ENCODE measurements at regions not wholly inside any gene's neighbourhood (a gene's known extent, or its start where the extent isn't known, plus 50 kb on each side); places are given as distances from the start of the nearest gene placed in this dataset.

DNA sequence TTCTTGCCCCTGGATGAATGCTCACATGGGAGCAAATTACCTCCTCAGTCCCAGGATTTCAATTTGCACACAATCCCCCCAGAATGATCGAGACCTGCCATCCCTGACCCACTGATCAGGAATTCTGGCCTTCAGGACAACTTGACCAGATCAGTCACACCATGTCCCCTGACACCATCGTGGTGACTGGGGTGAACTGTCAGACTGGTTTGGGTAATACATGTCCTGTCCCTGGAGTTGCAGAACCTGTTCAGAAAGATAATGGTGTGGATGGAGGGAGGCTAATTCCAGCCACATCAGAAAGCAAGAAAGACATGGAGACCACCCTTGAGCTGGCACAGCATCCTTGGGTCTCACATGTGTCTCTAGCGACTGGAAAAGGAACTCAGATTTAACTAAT lies 57.9 kb upstream of the TOP3B start:
- H3K4me1 ChIP-seq = no peaks in the 10 kb centered on the region
- no peak for DNase-seq
- H3K36me3 ChIP-seq = no peaks in the 10 kb centered on the region
- TF ChIP-seq, protein P1, sequence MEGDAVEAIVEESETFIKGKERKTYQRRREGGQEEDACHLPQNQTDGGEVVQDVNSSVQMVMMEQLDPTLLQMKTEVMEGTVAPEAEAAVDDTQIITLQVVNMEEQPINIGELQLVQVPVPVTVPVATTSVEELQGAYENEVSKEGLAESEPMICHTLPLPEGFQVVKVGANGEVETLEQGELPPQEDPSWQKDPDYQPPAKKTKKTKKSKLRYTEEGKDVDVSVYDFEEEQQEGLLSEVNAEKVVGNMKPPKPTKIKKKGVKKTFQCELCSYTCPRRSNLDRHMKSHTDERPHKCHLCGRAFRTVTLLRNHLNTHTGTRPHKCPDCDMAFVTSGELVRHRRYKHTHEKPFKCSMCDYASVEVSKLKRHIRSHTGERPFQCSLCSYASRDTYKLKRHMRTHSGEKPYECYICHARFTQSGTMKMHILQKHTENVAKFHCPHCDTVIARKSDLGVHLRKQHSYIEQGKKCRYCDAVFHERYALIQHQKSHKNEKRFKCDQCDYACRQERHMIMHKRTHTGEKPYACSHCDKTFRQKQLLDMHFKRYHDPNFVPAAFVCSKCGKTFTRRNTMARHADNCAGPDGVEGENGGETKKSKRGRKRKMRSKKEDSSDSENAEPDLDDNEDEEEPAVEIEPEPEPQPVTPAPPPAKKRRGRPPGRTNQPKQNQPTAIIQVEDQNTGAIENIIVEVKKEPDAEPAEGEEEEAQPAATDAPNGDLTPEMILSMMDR (IDR thresholded peaks at IDR 0.05; ENCODE audit: low read depth, low read length) = no peak
- H3K27me3 ChIP-seq = peaks cover 22% of the 10 kb centered on the region; the same call in 1 of the 2 replicates
- H3K9me3 ChIP-seq = no peaks in the 10 kb centered on the region; the same call in 1 of the 2 replicates
- H3K4me3 ChIP-seq (ENCODE audit: low read depth, low read length) = no peak overlapping the region

DNA sequence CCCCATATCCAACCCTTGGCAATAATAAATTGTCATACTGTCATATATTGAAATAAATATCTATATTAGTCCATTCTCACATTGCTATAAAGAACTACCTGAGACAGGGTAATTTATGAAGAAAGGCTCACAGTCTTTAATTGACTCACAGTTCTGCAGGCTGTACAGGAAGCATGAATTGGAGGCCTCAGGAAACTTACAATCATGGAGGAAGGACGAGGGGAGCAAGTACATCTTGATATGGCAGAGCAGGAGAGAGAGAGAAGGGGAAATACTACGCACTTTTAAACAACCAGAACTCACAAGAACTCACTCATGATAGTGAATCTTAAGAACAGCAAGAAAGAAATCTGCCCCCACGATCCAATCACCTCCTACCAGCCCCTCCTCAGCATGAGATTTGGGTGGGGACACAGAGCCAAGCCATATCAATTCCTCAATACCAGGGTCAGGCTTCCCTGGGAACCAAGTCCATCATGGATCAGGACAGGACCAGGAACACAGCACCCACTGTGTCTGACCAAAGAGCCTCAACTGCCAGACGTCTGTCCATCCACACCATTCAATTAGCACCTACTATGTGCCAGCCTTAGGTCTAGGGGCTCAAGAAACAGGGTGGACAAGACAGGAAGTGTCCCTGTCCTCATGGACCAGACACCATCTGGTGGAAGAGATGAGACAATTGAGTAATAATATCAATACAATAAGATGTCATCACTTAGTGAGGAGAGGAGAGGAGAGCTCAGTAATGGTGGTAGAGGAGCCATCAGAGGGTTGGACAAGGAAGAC lies 56.9 kb upstream of the TOP3B start:
- H3K36me3 ChIP-seq = no peaks in the 10 kb centered on the region
- H3K4me3 ChIP-seq (ENCODE audit: low read depth, low read length) = no peak overlapping the region
- peaks cover 18% of the 10 kb centered on the region for H3K27me3 ChIP-seq
- no peaks in the 10 kb centered on the region for H3K4me1 ChIP-seq
- TF ChIP-seq, protein P1 (IDR thresholded peaks at IDR 0.05; ENCODE audit: low read depth, low read length) = no peak
- DNase-seq = no peak
- no peaks in the 10 kb centered on the region; the same call in 1 of the 2 replicates for H3K9me3 ChIP-seq

- Histone ChIP-seq H3K4me3 (ENCODE audit: low read depth, low read length) (no peak overlapping the region), H3K27me3 (peaks cover 11% of the 10 kb centered on the region)
Measured at GRCh38 chr22:22038178-22038880, 55.7 kb upstream of the TOP3B start.

GRCh38 chr22:22037740-22038139 lies 55.2 kb upstream of the TOP3B start:
- Histone ChIP-seq H3K4me1 (no peaks in the 10 kb centered on the region), H3K27me3 (peaks cover 11% of the 10 kb centered on the region), H3K9me3 (no peaks in the 10 kb centered on the region; the same call in 1 of the 2 replicates), H3K4me3 (ENCODE audit: low read depth, low read length) (no peak overlapping the region), H3K36me3 (no peaks in the 10 kb centered on the region)
- no peak for DNase-seq
- TF ChIP-seq, protein P1 (IDR thresholded peaks at IDR 0.05; ENCODE audit: low read depth, low read length) = no peak

More at GRCh38 chr22:22038178-22038880, 55.7 kb upstream of the TOP3B start:
- TF ChIP-seq, protein P1 (IDR thresholded peaks at IDR 0.05; ENCODE audit: low read depth, low read length) = no peak
- Histone ChIP-seq H3K36me3 (no peaks in the 10 kb centered on the region), H3K4me1 (no peaks in the 10 kb centered on the region), H3K9me3 (no peaks in the 10 kb centered on the region; the same call in 1 of the 2 replicates)
- no peak for DNase-seq

DNA sequence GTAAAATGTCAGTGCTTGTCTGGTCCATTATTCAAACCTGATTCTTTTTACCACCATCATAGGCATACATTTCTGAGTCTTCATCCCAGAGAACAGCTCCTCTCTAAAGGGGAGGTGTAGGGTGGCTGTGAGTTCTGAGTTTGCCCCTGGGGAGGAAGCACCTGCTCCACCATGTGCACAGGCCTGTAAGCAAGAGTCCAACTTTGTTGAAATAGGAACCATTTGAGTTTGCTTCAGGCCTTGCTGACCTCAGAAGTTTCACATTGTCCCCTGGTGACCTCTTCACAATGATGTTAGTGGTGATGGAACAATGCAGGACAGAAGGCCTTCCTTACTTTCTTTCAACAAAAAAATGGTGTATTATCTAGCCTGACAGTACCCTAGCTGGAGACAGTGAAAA lies 54.6 kb upstream of the TOP3B start:
- Histone ChIP-seq H3K36me3 (no peaks in the 10 kb centered on the region), H3K4me3 (ENCODE audit: low read depth, low read length) (no peak overlapping the region), H3K9me3 (no peaks in the 10 kb centered on the region; the same call in 1 of the 2 replicates), H3K27me3 (peaks cover 10% of the 10 kb centered on the region), H3K4me1 (no peaks in the 10 kb centered on the region)
- TF ChIP-seq, protein P1 (IDR thresholded peaks at IDR 0.05; ENCODE audit: low read depth, low read length) = no peak
- DNase-seq = no peak

DNA sequence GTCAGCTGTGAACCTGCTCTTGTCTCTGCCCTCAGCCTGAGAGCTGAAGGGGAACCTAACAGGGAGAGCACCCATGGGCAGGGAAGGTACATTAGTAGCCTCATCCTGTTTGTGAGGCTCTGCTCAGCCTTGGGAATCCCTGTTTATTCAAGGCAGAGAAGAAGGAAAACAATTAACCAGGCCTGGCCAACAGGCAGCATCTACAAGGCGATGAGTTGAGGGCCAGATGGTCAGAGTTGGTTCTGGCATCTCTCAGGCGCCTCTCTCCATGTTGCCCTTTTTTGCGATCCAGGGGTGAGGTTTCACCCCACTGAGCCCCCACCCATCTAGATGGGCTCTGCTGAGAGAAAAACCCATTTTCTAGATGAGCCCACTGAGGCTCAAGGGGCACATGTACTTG lies 54.0 kb upstream of the TOP3B start:
- H3K4me1 ChIP-seq = no peaks in the 10 kb centered on the region
- TF ChIP-seq, protein P1 (IDR thresholded peaks at IDR 0.05; ENCODE audit: low read depth, low read length) = no peak
- no peak for DNase-seq
- H3K36me3 ChIP-seq = no peaks in the 10 kb centered on the region
- H3K9me3 ChIP-seq = no peaks in the 10 kb centered on the region
- no peak overlapping the region for H3K4me3 ChIP-seq (ENCODE audit: low read depth, low read length)
- peaks cover 4% of the 10 kb centered on the region for H3K27me3 ChIP-seq

Data from BE2C (cell line).